HepG2 (cell line): ENCODE measurements at regions not wholly inside any gene's neighbourhood (a gene's known extent, or its start where the extent isn't known, plus 50 kb on each side); places are given as distances from the start of the nearest gene placed in this dataset.

Source experiments
- ATF6 ChIP-seq: sonication (generic); formaldehyde crosslinking; conservative IDR thresholded peaks from 2 replicates; pipeline ENCODE4 v1.4.0; 2020; ENCODE audit warnings: missing genetic modification reagents
- DPF2 ChIP-seq: sonication (generic); formaldehyde crosslinking; IDR thresholded peaks from 2 replicates; pipeline ENCODE4 v1.4.0; 2020; ENCODE audit warnings: mild to moderate bottlenecking, low read depth, missing genetic modification reagents, borderline replicate concordance
- DR1 ChIP-seq: sonication (generic); formaldehyde crosslinking; IDR thresholded peaks from 2 replicates; pipeline ENCODE4 v1.8.0; 2021; ENCODE audit warnings: mild to moderate bottlenecking, missing genetic modification reagents, inconsistent platforms
- GMEB2 ChIP-seq: IDR thresholded peaks from 2 replicates; pipeline ENCODE4 v1.6.1; 2016; ENCODE audit warnings: missing biosample characterization, missing genetic modification reagents, low read depth
- GZF1 ChIP-seq: sonication (generic); formaldehyde crosslinking; IDR thresholded peaks from 2 replicates; pipeline ENCODE4 v1.5.1; 2020; ENCODE audit warnings: mild to moderate bottlenecking, missing genetic modification reagents
- HNRNPLL ChIP-seq: fragments of 200-400 bp; formaldehyde crosslinking; IDR thresholded peaks from 2 replicates; pipeline ENCODE4 v1.6.1; 2017; ENCODE audit warnings: mild to moderate bottlenecking, low read depth, low read length; ENCODE audit not compliant: poor library complexity, severe bottlenecking
- NCOA5 ChIP-seq: sonication (generic); formaldehyde crosslinking; IDR thresholded peaks from 2 replicates; pipeline ENCODE4 v1.4.0; 2020; ENCODE audit warnings: missing genetic modification reagents
- PHF5A ChIP-seq: IDR thresholded peaks from one replicate; pipeline ENCODE4 v1.6.1; 2018; ENCODE audit warnings: low read depth, missing genetic modification reagents; ENCODE audit not compliant: unreplicated experiment
- PREB ChIP-seq: sonication (generic); formaldehyde crosslinking; IDR thresholded peaks from 2 replicates; pipeline ENCODE4 v1.4.0; 2020; ENCODE audit warnings: missing genetic modification reagents
- REST ChIP-seq, 2 experiments: IDR thresholded peaks; 2 replicates each; pipeline ENCODE4 v1.6.1; 2011 to 2012; ENCODE audit warnings: low read length in 2 of 2, borderline replicate concordance in 1 of 2, low read depth in 1 of 2, mild to moderate bottlenecking in 1 of 2, moderate library complexity in 1 of 2
- TEF ChIP-seq: sonication (generic); formaldehyde crosslinking; IDR thresholded peaks from 2 replicates; pipeline ENCODE4 v1.5.0; 2020; ENCODE audit warnings: missing genetic modification reagents
- TIGD3 ChIP-seq: sonication (generic); formaldehyde crosslinking; IDR thresholded peaks from 2 replicates; pipeline ENCODE4 v1.5.1; 2020; ENCODE audit warnings: mild to moderate bottlenecking, missing genetic modification reagents, borderline replicate concordance
- ZC3H4 ChIP-seq: sonication (generic); formaldehyde crosslinking; IDR thresholded peaks from 2 replicates; pipeline ENCODE4 v1.4.0; 2020; ENCODE audit warnings: missing genetic modification reagents, borderline replicate concordance
- ZEB1 ChIP-seq: IDR thresholded peaks from 2 replicates; pipeline ENCODE4 v1.6.1; 2012; ENCODE audit warnings: mild to moderate bottlenecking, low read depth, inconsistent platforms; ENCODE audit not compliant: insufficient replicate concordance
- ZNF124 ChIP-seq: sonication (generic); formaldehyde crosslinking; IDR thresholded peaks from 2 replicates; pipeline ENCODE4 v1.4.0; 2020; ENCODE audit warnings: missing genetic modification reagents
- ZNF746 ChIP-seq: sonication (generic); formaldehyde crosslinking; IDR thresholded peaks from 2 replicates; pipeline ENCODE4 v1.8.0; 2022; ENCODE audit warnings: mild to moderate bottlenecking, missing genetic modification reagents
- ZNF75D ChIP-seq: sonication (generic); formaldehyde crosslinking; IDR thresholded peaks from 2 replicates; pipeline ENCODE4 v1.8.1; 2023; ENCODE audit warnings: missing genetic modification reagents, mild to moderate bottlenecking, borderline replicate concordance

GRCh38 chr2:234691968-234692955, 195.4 kb upstream of the ARL4C start (continued):
- TF ChIP-seq ZNF75D (CRISPR knock-in tag) = no peak
- TF ChIP-seq TIGD3 = no peak
- TF ChIP-seq ZEB1 = peak; percentile 18
- TF ChIP-seq DR1 (CRISPR knock-in tag) = no peak
- no peak for TF ChIP-seq ATF6 (CRISPR knock-in tag)
- TF ChIP-seq ZNF746 (CRISPR knock-in tag) = no peak
- no peak for TF ChIP-seq PREB (CRISPR knock-in tag)
- TF ChIP-seq REST (IDR thresholded peaks at IDR 0.05; ENCODE audit: borderline replicate concordance in 1 of 2, low read depth in 1 of 2, low read length in 2 of 2) = no peak
- TF ChIP-seq HNRNPLL = no peak
- no peak for TF ChIP-seq PHF5A (CRISPR knock-in tag)
- TF ChIP-seq ZNF124 (CRISPR knock-in tag) = no peak
- no peak for TF ChIP-seq NCOA5 (CRISPR knock-in tag)
- TF ChIP-seq TEF (CRISPR knock-in tag) = no peak
- no peak; the same call in 1 of the 2 replicates for TF ChIP-seq GZF1 (CRISPR knock-in tag)
- no peak for TF ChIP-seq GMEB2 (CRISPR knock-in tag)
- no peak for TF ChIP-seq ZC3H4 (CRISPR knock-in tag)
- TF ChIP-seq DPF2 (CRISPR knock-in tag) = no peak
